Amniotic stem cell (primary cell): ENCODE measurements at regions not wholly inside any gene's neighbourhood (a gene's known extent, or its start where the extent isn't known, plus 50 kb on each side); places are given as distances from the start of the nearest gene placed in this dataset.
"Not testable (repeated sequence)": the region's sequence is repeated elsewhere in the genome, so short reads cannot be mapped to it uniquely, and the experiment has no call there.

Source experiments
- DNase-seq: peaks from one replicate; lab custom pipeline; 2025; lab: John Stamatoyannopoulos, UW

DNA sequence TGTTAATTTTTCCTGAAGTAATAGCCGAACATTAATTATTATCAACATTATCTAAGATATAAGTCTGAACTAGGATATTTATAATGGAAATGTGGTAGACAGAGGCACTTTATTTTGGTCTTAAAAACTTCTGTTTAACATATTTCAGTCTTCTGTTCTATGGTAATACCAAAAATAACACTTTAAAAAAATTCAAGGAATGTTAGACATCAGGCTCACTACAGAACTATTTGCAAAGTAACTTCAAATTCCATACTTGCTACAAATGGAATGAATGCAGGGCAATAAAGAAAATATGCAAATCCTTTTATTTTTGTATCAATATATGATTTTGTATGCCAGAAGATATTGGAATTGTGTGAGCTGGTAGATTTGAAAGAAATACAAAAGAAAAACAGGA lies 345.5 kb upstream of the DSEL start:
- DNase-seq: no peak

DNA sequence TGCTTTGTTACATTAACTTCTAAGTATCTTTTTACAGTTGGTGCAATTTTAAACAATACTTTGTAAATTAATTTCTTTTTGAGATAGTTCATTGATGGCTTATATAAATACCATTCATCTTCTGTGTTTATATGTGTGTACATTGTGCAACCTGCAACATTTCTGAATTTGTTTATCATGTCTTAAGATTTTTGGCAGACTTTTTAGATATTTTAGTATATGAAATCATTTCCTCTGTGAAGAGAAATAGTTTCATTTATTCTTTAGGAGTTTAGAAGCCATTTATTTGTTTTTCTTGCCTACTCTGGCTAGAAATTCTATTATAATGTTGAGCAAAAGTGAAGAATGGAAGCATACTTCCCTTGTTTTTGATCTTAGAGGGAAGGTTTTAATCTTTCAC lies 337.8 kb upstream of the DSEL start:
- no peak for DNase-seq

DNA sequence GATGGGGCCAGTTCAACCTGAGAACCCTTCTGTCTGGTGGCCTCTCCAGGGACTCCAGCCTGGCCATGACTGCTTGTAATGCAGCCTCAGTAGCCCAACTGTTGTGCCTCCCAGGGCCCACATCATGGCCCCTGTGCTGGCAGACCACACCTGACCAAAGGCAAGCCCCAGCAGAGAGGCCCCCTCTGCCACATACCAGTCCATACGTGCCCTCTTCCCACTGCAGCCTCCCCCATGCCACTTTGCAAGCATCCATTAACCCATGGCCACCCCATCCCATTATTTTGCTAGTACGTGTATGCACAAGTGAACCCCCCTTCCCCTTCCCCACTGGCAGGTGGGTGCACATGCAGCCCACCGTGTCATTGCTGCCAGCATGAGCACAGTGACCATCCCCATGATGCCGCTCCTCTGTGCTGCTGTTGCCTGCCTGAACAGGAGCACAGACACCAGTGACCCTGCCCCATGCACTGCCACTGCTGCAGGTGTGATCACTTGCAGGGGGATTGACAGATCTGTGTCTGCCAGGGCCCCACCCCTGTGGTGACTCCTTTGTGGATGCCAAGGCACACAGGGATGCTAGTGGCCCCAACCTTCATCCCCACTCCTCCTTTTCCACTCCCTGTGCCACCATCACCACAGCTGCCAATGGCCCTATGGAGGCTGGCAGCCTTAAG lies 330.0 kb upstream of the DSEL start:
- DNase-seq: no peak

DNA sequence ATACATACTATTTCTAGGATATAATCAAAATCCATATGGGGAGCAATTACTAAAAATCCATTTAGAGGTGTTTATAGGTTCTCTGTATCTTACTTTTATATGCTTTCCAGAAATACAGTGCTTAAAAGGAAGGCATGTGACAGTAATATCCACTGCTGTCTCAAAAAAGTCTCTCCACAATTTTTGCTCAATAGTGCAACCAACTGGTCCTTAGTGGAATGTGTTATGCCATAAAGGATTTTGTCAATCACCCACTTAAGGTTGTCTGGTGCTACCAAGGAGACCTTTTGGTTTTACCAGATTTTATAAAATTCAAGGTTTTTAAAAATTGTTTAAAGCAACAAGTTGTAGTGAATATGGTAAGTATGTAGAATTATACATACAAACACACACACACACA lies 328.5 kb upstream of the DSEL start:
- no peak for DNase-seq

DNA sequence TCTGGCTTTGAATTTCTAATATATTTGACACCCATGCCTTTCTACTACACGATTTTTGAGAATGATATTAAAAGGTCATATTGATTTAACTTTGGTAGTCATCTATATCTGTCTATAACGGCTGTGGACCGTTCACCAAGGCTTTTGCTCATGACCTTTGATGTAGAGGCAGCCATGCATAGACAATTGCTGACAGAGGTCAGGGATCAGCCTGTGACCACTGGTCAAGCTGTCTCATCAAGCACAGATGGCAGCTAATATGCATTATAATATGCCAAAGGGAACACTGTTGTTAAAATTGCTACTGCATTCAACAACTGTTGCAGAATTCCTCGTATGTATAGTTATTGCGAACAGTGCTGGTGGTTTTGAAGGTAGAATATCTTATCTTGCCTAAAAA lies 323.9 kb upstream of the DSEL start:
- no peak for DNase-seq

DNA sequence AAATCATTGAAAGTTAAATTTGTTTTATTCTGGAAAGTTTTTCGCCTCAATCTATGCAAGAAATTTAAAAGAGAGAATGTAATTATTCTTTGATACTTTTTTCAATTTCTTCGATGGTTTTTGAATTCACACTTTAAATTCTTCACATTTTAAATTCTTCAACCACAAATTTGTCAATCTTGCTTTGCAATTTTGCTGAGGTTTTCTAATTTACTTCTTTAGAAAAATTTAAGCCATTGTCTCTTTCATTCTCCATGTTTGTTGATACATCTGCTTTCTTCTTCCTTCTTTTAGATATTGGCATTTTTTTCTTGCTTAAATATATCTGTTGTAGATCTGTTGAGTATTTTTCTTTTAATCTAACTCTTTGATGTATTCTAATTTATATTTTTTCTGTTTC lies 301.9 kb upstream of the DSEL start:
- DNase-seq: no peak

DNA sequence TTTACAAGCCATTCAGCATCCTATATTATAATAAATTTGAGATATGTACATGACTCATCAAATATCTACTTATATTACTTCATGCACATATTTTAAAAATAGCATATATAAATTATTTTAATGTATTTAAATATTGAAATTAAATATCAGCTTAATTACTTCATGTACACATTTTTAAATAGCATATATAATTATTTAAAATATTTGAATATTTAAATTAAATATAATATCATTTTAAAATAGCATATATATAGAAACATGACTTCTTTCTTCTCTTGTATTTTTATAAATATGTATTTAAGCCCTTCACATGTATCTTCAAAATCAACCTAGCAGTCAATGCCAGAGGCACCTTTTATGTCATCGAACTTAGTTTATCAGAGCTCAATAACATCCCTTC lies 298.8 kb upstream of the DSEL start:
- DNase-seq: no peak

DNA sequence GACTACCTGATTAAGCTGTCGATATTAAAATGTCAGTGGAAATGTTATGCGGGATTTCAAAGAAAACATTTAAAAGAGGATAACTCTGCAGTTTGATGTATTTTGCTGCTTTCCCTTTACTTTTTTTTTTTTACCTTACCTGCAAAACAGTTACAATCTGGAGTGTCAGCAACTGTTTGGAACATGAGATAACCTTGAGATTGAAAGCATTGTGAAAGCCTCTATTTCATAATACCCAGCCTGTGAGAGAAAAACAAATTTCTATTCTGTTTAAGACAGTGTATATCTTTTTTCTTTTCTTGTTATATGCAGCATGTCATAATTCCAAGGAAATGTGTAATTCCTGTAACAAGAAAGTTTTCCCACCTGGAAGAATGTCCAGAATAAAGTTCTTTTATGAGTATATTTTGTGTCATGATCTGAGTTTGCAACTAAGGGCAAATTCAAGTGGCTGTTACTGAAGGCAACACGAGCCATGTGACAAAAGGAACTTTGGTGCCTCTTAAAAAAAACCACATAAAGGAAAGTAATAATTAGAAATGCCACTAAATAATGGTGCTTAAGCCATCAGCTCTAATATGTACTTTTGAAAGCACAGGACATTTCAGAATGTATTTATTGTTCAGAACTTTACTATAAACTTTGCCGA lies 297.0 kb upstream of the DSEL start:
- no peak for DNase-seq

DNA sequence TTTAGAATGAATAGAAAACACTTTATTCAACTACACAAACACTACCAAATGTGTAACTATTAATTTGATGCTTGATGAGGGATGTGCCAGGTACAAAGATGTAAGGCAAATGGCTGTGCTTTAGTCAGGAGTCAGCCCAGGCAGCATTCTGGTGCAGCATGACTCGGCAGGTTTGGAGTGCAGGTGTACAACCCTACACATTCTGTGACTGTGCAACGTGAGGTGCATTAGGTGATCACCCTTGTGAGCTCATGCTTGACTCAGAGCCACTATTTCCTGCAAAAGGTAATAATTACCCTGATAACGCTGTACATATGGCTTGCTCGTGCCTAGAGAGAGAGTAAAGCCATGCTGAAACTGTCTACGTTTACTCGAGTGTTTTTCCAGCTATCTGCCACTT lies 288.7 kb upstream of the DSEL start:
- no peak for DNase-seq

DNA sequence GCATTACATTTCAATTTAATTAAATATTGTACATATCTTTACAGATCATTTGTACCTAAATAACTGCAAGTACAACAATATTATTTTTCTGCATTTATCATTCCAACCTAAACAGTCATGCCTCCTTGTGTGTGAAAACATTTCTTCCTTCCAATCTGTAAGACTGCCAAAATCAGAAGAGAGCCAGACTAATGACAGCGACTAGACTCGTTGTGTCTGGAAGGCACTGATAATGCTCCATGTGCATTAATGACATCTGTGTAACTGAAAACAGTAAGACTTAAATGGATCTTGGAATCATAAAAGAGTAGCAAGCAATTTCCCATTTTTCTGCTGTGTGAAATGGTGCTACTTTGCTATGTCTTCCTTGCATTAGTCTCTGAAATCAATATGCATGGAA lies 278.0 kb upstream of the DSEL start:
- DNase-seq: no peak

DNA sequence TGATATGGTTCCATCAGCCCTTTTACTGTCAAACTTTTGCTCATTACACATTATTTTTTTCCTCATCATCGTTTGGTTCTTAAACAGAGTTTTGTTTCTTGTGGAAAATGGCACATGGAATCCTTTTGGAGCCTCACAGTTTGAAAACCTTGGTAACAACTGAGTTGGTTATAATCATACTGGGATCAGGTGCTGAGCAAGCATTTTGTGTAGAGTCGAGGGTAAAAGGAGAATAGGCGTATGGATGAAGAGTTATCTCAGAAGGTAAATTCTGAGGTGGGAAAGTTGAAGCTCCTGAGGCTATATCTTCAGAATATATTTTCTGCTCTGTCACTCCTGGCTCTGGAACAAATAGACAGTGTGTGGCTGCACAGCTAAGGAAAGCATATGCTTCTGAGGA lies 274.0 kb upstream of the DSEL start:
- DNase-seq: no peak

DNA sequence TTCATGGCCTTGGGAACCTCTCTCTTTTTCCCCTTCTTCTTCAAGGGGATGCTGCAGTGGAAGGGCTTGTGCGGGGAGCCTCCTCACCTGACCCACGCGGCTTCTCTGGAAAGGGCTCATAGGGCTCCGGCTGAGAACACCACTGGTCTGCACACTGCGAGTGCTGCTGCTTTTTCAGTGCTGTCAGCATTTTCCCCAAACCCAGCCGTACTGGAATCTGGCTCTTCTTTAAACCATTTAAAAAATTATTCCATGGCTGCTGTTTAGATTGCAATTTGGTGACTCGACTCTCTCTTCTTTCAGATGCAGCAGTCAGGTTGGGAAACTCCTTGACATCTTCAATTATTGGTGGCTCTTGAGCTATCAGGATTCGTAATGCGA lies 272.6 kb upstream of the DSEL start:
- no peak for DNase-seq

DNA sequence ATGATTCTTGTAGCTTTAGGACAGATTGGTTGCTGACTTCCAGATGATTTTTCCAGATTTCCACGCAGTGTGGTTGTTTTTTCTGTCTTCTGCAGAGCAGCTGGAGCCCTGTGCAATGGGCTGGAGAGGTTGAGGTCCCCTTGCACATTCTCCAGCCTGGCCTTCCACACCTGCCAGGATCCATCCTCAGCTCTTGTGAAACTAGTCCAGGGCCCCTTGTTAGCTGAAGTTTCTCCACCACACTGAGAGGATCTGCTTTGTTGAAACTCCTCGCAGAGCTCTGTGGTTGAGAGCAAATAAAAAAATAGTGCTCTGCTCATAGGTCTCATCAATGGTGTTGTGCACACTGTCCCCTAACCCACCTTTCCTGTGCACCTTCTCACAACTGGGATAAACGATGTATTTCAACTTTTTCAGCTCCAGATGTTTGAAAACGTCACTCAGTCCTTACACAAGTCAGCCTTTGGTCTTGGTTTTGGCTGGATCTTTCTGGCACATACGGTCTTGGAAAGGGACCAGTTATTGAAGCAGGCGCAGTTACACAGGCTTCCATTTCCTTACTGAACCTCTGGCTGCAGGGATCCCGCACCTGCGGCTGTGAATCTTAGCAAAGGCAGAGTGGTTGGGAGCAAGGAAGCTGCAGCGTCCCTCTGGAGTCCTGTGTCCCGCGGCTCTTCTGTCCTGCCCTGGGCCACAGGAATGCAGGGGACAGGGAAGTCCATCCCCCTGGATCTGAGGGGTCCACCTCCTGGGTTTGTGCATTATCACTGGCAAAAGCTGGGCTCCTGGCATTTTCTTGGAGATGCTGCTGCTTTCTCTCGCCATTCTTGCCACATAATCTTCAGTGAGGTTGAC lies 272.0 kb upstream of the DSEL start:
- DNase-seq: no peak

DNA sequence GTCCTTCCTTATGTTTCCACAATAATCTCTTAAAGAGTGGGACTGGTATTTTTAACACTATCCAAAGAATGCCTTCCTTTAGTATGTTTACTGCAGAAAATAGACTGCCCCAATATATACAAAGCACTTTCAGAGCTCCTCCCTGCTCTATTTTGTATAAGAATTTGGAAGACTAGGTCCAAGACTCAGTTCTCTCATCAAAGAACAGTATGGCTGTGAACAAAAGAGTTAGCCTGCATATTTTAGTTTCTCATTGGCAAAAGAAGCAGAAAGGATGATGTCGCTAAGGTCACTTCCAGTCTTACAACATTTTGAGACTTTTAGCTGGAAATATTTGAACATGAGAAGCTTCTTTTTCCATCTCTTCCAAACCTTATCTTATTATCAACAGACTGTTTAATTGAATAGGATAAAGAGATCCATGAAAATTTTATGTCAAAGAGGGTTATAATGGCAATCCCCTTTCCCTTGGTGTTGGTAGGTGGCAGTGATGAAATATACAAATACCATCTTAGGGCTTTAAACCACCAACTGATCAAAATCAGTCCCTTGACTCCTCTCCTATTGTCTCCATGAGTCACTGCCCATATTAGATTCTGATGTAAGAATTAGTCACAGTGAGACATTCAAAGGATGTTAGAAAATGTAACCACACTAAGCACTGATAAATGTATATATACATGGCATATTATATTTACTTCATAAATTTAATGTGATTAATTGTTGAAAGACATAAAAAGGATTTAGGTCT lies 266.9 kb upstream of the DSEL start:
- DNase-seq: peak; percentile 48

DNA sequence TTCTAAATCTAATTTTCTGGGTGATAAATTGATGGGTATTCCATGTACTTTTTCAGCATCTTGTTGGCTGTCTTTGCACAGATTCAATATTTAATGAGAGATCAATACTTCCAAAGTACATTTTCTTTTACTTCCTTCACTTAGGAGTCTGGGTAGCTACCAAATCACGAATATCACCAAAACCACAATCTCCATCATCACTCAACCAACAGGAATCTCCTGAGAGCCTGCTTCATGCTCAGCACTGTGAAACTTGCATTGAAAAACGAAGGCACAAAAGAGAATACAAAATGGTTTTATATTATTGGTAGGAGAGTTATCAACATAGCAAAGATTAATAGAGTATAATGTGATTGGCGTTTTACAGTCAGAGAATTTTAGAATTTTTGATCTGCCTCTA lies 261.5 kb upstream of the DSEL start:
- DNase-seq: no peak

DNA sequence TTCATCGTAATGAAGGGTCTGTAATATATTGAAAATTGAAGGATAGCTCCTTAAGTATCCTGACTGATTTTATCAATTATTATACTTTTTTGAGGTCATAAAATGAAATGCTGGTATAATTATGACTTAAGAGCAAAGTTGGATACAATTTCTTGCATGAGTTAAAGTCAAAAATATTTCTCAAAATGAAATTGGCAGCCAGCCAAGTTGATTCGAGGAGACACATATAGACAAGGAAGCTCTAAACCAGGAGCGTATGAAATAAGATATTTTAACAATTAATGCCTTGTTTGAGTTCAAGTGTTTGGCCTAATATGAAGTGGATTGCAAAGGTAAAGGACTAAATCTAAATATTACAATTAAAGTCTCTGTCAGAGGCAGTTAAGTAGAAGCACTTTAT lies 260.4 kb upstream of the DSEL start:
- no peak for DNase-seq

DNA sequence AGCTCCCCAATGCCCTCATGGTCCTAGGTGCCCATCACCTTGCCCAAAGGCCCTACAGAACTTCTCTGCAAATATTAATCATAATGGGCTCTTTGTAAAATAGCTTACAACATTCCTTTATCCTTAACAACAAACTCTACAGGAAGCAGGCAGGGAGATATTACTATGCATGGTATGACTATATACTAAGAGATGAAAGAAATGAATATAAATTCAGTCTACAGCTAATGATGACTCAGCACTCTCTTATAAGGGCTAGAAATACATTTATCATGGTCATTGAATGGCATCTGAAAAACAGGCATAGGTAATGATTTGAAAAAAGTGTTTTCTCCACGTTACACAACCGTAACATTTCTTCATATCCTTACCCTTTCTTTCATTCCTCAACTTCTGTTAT lies 254.8 kb upstream of the DSEL start:
- DNase-seq: peak; percentile 67

DNA sequence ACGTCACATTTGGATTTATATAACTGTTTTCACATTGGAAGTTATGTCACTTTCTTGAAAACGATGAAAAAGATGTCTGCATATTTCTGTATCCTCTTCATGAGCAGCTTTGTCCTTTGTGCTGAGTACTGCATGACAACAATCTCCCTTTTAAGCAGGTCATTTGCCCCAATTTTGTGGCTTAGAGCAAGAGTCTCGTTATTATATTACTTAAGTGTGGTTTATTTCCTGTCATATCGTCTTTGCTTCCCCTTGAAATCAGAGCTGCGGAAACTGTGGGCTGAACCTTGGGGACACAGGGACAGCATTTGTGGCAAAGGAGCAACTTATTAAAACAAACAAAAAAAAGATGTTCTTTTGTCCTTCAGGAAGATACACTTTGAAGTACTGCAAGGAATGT lies 254.0 kb upstream of the DSEL start:
- DNase-seq: no peak

DNA sequence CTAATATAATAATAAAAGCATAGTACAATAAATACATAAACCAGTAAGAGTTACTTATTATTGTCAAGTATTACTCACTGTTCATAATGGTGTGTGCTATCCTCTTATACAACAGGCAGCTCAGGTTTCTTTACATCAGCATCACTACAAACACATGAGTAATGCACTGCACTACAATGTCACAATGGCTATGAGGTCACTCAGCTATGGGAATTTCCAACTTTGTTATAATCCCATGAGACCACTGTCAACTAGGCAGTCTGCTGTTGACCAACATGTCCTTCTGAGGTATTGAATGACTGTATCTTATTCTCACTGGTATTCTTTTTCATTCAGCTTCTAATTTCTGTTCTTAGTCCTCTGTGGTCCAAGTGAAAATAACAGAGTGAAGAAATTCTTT lies 250.4 kb upstream of the DSEL start:
- DNase-seq: peak; percentile 38

DNA sequence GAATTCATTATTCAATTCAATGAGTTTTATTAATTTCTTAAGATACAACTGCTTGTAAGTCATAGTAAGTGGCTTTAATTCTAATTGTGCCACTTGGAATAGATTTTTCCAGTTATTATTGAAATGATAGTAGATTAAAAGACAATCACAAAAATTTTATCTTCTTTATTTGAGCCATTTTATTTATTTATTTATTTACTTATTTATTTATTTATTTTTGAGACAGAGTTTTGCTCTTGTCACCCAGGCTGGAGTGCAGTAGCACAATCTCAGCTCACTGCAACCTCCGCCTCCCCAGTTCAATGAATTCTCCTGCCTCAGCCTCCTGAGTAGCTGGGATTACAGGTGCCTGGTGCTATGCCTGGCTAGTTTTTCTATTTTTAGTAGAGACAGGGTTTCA lies 235.7 kb upstream of the DSEL start:
- DNase-seq: not testable (repeated sequence)

DNA sequence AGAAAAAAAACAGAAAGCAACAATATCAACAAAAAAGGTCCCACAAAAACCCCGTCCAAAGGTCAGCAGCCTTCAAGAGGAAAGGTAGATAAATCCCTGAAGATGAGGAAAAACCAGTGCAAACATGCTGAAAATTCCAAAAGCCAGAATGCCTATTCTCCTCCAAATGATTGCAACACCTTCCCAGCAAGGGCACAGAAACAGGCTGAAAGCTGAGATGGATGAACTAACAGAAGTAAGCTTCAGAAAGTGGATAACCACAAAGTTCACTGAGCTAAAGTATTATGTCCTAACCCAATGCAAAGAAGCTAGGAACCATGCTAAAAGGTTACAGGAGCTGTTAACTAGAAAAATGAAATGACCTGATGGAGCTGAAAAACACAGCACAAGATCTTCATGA lies 226.4 kb upstream of the DSEL start:
- no peak for DNase-seq

DNA sequence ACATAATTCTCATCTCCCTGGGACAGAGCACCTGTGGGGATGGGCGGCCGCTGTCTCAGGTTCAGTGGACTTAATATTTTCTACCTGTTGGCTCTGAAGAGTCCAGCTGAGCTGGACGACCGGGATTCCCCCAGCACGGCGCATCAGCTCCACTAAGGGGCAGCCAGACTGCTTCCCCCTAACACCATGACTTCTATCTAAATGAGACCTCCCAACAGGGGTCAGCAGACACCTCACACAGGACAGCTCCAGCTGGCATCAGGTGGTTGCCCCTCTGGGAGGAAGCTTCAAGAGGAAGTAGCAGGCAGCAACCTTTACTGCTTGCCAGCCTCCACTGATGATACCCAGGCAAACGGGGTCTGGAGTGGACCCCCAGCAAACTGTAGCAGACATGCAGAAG lies 226.0 kb upstream of the DSEL start:
- no peak for DNase-seq

DNA sequence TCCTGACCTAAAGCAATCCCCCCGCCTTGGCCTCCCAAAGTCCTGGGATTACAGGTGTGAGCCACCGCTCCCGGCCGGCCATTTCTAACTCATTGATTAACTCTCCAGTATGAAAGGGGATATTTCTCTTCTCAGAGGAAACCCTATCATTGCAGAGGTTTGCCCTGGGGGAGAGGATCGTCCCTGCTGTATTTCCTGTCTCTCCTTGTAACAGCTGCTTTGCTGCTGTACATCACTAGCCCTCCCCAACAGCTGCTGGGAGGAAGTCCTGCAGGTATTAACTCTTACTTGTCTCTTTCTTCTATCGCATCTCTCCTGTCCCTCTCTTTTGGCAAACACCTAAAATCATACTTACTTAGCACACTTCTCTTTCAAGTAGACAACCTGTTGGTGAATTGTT lies 219.0 kb upstream of the DSEL start:
- no peak for DNase-seq
